ENCODE measurements at regions not wholly inside any gene's neighbourhood (a gene's known extent, or its start where the extent isn't known, plus 50 kb on each side); places are given as distances from the start of the nearest gene placed in this dataset.

DNA sequence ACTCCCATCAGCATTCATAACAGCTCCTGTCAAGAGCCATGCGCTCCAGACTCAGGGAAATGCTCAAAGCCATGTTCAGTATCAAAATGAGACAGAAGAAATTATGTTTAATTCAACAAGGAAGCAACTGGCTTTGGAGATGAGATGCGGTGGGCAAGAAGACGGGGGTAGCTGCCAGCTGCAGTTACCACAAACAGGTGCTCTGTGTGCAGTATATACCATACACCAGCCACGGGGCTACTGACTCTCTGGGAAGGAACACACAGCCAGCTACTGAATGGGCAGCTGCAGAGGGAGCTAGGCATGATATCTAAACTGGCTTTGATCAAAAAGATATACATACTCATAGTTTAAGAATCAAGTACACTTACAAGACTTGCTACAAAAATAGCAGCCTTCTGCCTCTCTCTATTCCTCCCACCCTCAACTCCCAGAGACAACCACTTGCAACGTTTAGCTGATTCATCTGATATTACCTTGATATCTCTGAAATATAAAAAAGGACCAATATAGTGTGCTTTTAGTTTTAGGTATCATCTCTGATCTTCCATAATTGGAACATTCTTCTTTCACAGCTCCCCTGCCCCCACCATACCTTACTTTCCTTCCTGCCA is 593.0 kb downstream of the UQCRFS1 start:
- H3K27me3 ChIP-seq (ENCODE audit: control insufficient read depth, insufficient read depth, low read length) = no peaks in the 10 kb centered on the region
- no peak for DNase-seq (ENCODE audit: low read depth)
- H3K4me3 ChIP-seq (ENCODE audit: low read depth, low read length) = no peak overlapping the region
- TF ChIP-seq, protein P1, sequence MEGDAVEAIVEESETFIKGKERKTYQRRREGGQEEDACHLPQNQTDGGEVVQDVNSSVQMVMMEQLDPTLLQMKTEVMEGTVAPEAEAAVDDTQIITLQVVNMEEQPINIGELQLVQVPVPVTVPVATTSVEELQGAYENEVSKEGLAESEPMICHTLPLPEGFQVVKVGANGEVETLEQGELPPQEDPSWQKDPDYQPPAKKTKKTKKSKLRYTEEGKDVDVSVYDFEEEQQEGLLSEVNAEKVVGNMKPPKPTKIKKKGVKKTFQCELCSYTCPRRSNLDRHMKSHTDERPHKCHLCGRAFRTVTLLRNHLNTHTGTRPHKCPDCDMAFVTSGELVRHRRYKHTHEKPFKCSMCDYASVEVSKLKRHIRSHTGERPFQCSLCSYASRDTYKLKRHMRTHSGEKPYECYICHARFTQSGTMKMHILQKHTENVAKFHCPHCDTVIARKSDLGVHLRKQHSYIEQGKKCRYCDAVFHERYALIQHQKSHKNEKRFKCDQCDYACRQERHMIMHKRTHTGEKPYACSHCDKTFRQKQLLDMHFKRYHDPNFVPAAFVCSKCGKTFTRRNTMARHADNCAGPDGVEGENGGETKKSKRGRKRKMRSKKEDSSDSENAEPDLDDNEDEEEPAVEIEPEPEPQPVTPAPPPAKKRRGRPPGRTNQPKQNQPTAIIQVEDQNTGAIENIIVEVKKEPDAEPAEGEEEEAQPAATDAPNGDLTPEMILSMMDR (IDR thresholded peaks at IDR 0.05; ENCODE audit: insufficient read depth, low read length, severe bottlenecking) = no peak
- H3K36me3 ChIP-seq (ENCODE audit: control insufficient read depth, insufficient read depth, low read length) = no peaks in the 10 kb centered on the region
- no peak for FAIRE-seq

DNA sequence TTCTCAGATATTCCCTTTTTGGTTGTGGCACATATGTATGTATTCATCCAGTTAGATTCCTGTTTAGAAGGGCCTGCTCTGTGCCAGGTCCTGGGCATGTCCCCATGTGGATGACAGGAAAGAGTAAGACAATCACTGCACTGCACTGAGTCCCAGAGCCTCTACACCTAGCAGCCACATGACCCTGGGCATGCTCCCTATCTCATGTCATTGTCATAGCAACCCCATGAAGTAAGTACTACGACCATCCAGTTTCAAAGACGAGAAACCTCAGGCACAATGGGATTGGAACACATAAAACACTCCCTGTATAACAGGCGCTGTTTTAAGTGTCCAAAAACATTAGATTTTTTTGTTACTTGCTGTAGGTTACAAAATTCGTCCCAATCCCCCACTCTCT is 594.4 kb downstream of the UQCRFS1 start:
- no peak for DNase-seq (ENCODE audit: low read depth)
- Histone ChIP-seq H3K27me3 (ENCODE audit: control insufficient read depth, insufficient read depth, low read length) (no peaks in the 10 kb centered on the region), H3K4me3 (ENCODE audit: low read depth, low read length) (no peak overlapping the region), H3K36me3 (ENCODE audit: control insufficient read depth, insufficient read depth, low read length) (no peaks in the 10 kb centered on the region)
- FAIRE-seq = no peak
- TF ChIP-seq, protein P1 (IDR thresholded peaks at IDR 0.05; ENCODE audit: insufficient read depth, low read length, severe bottlenecking) = no peak

DNA sequence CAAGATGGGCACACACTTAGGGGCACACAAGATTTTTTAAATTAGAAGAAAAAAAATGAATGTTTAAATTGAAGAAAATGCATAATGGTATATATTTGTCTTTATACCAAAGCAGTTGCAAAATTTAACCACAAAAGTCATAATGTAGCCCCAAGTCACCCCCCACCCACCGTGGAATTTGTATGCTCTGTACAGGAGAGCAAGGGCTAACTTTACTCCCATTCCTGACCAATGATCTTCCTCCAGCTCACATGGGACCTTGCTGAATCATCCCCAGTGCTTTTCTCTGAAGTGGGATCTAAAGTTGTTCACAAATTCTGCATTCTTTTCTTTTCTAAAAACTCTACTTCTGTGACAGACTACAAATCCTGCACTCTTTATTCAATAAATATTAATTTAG is 597.0 kb downstream of the UQCRFS1 start:
- no peaks in the 10 kb centered on the region for H3K27me3 ChIP-seq (ENCODE audit: control insufficient read depth, insufficient read depth, low read length)
- H3K4me3 ChIP-seq (ENCODE audit: low read depth, low read length) = no peak overlapping the region
- H3K36me3 ChIP-seq (ENCODE audit: control insufficient read depth, insufficient read depth, low read length) = no peaks in the 10 kb centered on the region
- DNase-seq (ENCODE audit: low read depth) = no peak
- TF ChIP-seq, protein P1 (IDR thresholded peaks at IDR 0.05; ENCODE audit: insufficient read depth, low read length, severe bottlenecking) = no peak
- FAIRE-seq = no peak

DNA sequence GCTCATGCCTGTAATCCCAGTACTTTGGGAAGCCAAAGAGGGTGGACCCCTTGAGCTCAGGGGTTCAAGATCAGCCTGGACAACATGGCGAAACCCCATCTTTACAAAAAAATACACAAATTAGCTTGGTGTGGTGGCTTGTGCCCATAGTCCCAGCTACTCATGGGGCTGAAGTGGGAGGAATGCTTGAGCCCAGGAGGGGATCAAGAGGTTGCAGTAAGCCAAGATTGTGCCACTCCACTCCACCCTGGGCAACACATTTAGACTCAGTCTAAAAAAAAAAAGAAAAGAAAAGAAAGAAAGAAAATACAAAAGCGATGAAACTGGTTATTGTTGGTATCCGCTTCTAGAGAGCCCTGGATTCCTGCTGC is 597.4 kb downstream of the UQCRFS1 start:
- Histone ChIP-seq H3K36me3 (ENCODE audit: control insufficient read depth, insufficient read depth, low read length) (no peaks in the 10 kb centered on the region), H3K27me3 (ENCODE audit: control insufficient read depth, insufficient read depth, low read length) (no peaks in the 10 kb centered on the region), H3K4me3 (ENCODE audit: low read depth, low read length) (no peak overlapping the region)
- no peak for DNase-seq (ENCODE audit: low read depth)
- TF ChIP-seq, protein P1 (IDR thresholded peaks at IDR 0.05; ENCODE audit: insufficient read depth, low read length, severe bottlenecking) = no peak
- no peak for FAIRE-seq

DNA sequence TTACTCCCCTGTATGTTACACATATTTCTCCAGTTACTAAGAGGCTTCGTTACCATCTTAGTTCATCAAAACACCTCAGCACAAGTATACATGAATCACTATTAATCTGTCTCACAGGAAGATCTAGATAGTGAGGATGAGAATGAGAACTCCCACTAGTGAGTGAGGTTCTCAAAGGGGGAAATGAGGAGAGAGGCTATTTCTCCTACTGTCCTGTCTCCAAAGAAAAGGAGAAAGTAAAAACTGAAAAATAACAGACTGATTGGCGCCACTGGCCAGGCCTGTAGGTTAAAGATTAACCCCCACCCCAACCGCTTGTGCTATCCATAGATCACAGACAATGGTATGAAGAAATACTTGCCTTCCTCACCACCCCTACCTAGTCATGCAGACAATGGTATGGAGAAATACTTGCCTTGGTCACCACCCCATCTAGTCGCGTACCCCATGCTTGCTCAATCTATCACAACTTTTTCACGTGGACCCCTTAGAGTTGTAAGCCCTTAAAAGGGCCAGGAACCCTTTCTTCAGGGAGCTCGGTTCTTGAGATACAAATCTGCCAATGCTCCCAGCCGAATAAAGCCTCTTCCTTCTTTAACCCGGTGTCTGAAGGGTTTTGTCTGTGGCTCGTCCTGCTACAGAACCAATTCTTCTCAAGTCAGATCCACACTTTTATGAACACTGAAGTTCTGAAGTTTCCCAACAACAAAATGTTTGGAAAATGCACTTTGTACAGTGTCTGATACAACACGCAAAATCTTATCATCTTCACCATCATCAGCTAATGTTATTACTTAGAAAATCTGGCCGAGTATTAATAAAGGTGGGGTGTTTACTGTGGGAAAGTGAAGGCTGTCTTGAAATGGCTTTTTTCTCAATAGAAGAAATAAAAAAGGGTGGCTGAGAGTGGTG is 598.1 kb downstream of the UQCRFS1 start:
- Histone ChIP-seq H3K27me3 (ENCODE audit: control insufficient read depth, insufficient read depth, low read length) (no peaks in the 10 kb centered on the region), H3K4me3 (ENCODE audit: low read depth, low read length) (no peak overlapping the region), H3K36me3 (ENCODE audit: control insufficient read depth, insufficient read depth, low read length) (no peaks in the 10 kb centered on the region)
- TF ChIP-seq, protein P1 (IDR thresholded peaks at IDR 0.05; ENCODE audit: insufficient read depth, low read length, severe bottlenecking) = no peak
- no peak for DNase-seq (ENCODE audit: low read depth)
- FAIRE-seq = no peak

Measured in bronchial epithelial cell (primary cell).